ENCODE measurements at regions not wholly inside any gene's neighbourhood (a gene's known extent, or its start where the extent isn't known, plus 50 kb on each side); places are given as distances from the start of the nearest gene placed in this dataset.
"Not testable (repeated sequence)": the region's sequence is repeated elsewhere in the genome, so short reads cannot be mapped to it uniquely, and the experiment has no call there.

DNA sequence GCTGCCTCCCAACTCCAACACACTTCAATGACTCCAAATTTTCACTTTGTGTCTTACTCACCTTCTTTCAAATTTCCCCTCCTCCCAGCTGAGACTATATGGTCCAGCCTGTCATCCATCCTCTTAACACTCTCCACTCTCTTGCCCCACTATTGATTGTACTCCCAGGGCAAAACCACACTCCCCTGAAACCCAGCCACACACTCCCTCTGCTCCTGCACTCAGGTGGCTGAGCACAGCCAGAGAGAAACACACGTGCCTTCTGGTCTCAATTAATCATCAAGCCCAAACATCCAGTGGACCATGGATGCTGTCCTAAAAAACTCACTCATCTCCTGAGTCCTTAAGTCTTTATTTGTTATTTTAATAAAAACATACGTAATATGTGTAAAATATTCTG lies 1026.4 kb downstream of the KCNJ18 start:
- no peak for DNase-seq (ENCODE audit: low read depth, low spot score)
- in situ Hi-C loops (cut with HindIII; ENCODE audit: low sequenced_read_pairs) = no loop called here
- TF ChIP-seq, protein P1, sequence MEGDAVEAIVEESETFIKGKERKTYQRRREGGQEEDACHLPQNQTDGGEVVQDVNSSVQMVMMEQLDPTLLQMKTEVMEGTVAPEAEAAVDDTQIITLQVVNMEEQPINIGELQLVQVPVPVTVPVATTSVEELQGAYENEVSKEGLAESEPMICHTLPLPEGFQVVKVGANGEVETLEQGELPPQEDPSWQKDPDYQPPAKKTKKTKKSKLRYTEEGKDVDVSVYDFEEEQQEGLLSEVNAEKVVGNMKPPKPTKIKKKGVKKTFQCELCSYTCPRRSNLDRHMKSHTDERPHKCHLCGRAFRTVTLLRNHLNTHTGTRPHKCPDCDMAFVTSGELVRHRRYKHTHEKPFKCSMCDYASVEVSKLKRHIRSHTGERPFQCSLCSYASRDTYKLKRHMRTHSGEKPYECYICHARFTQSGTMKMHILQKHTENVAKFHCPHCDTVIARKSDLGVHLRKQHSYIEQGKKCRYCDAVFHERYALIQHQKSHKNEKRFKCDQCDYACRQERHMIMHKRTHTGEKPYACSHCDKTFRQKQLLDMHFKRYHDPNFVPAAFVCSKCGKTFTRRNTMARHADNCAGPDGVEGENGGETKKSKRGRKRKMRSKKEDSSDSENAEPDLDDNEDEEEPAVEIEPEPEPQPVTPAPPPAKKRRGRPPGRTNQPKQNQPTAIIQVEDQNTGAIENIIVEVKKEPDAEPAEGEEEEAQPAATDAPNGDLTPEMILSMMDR (IDR thresholded peaks at IDR 0.05; ENCODE audit: low read depth, low read length) = no peak
- no peak overlapping the region for H3K4me3 ChIP-seq (ENCODE audit: low read depth, low read length)

DNA sequence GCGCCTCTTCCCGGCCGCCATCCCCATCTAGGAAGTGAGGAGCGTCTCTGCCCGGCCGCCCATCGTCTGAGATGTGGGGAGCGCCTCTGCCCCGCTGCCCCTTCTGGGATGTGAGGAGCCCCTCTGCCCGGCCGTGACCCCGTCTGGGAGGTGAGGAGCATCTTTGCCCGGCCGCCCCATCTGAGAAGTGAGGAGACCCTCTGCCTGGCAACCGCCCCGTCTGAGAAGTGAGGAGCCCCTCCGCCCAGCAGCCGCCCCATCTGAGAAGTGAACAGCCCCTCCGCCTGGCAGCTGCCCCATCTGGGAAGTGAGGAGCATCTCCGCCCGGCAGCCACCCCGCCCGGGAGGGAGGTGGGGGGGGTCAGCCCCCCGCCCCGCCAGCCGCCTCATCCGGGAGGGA lies 1048.7 kb downstream of the KCNJ18 start:
- in situ Hi-C loops (cut with HindIII; ENCODE audit: low sequenced_read_pairs); H3K4me3 ChIP-seq (ENCODE audit: low read depth, low read length); DNase-seq (ENCODE audit: low read depth, low spot score): not testable (repeated sequence)
